ENCODE measurements at regions not wholly inside any gene's neighbourhood (a gene's known extent, or its start where the extent isn't known, plus 50 kb on each side); places are given as distances from the start of the nearest gene placed in this dataset.

DNA sequence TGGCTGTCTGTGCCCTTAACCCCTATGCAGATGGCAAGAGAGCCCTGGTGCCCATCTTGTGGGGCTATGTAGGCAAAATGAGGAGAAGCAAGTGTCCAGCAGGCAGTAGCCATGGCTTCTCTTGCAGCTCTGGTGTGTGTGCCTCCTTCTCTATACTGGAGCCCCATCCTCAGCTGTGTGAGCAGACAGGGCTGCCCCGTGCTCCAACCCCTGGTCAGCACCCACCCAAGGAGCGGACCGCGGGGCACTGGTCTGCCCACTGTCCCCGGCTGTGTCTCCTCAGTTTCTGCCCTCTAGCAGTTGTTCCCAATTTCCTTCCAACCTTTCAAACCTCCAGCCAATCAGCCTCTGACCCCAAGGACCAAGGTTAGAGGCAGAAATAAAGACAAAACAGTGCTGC, 134.9 kb upstream of the GLI2 start:
- no peak for DNase-seq (ENCODE audit: low spot score)

GRCh38 chr2:120601566-120601965, 134.1 kb upstream of the GLI2 start:
- DNase-seq (ENCODE audit: low spot score) (no peak), ATAC-seq (no peak)
- intact Hi-C loops (cut with DNase I) = no loop called here

More for the DNA sequence above, 134.9 kb upstream of the GLI2 start:
- intact Hi-C loops (cut with DNase I) = no loop called here
- ATAC-seq = no peak

DNA sequence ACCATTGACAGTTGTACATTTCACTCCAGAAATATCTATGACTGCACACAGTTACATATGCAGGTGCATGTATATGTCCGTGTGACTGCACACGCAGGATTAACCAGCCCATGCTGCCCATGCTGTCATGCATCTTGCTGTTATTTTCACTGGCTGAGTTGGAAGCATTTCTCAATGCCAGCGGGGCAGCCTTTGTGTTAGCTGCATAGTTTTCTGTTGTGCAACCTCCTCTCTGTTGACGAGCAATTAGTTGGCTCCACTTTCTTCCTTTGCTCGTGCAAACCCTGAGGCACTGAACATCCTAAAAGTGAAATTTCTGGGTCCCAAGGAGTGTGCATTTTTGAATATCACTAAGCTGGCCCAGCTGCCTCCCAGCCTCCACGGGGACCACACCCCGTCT, 133.4 kb upstream of the GLI2 start:
- intact Hi-C loops (cut with DNase I) = no loop called here
- ATAC-seq = no peak
- DNase-seq (ENCODE audit: low spot score) = no peak

- DNase-seq (ENCODE audit: low spot score) (no peak), ATAC-seq (no peak)
- intact Hi-C loops (cut with DNase I) = no loop called here
Measured at GRCh38 chr2:120604767-120605166, 130.9 kb upstream of the GLI2 start.

DNA sequence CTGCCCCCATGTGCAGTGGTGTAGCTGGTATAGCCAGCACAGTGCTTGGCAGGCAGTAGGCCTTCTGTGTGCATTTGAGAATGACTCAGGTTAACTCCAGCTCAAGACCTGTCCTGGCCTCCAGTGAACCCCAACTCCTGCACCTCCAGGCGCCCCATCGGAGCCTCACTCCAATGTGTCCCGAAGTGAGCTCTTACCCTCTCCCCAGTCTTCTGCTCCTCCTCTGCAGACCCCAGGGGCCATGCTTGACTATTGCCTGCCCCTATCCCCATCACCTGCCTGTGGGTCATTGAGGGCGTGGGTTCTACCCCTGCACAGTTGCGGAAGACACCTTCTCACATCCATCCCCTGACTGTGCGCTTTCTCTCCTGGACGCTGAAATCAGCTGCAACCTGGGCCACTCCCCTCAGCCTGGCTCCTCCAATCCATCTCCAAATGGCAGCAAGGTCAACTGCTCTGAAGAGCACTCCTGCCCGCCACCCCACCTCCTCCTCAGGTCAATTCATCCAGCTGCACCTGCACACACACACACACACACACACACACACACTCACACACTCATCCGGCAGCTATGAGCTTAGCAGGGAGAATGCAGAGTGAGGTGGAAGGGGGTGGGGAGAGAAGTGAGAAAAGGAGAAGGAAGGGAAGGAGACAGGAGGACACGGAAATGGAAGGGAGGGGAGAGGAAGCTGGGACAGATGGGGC, 130.3 kb upstream of the GLI2 start:
- ATAC-seq = no peak
- intact Hi-C loops (cut with DNase I) = no loop called here
- no peak for DNase-seq (ENCODE audit: low spot score)

DNA sequence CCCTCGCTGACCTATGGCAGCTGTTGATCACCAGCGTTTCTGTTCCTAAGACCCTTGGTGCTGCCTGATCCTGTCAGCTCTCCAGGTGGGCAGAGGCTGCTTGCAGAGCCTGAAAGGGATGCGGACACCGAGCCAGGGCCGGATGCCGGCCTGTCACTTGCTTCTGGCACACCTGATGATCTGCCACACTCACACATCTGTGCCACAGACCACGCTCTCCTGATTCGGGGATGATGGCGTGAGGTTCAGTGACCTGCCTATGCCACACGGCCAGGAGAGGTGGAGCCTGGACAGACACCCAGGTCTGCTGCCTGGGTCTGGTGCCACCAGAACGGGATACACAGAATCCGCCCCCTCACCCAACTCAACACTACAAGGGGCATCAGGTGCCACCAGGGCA, 129.4 kb upstream of the GLI2 start:
- intact Hi-C loops (cut with DNase I) = no loop called here
- DNase-seq (ENCODE audit: low spot score) (no peak), ATAC-seq (no peak)

GRCh38 chr2:120606931-120607330, 128.7 kb upstream of the GLI2 start:
- ATAC-seq (no peak), DNase-seq (ENCODE audit: low spot score) (no peak)
- intact Hi-C loops (cut with DNase I) = no loop called here

DNA sequence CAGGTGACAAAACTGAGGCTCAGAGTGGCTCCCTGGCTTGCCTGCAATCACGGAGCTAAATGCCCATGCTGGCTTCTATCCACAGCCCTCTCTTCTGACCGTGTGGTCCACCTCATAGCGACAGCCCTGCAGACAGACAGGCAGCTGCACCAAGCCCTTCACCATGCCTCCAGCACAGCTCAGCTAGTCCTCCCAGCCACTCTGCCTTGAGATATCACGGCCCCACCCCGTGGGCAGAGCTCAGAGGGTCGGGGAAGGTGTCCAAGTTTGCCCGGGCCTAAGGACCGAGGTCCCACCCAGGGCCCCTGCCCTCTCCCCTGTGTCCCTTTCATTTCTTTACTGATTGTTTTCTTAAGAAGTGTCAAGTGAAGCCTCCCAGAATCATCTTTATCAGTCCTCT, 128.2 kb upstream of the GLI2 start:
- ATAC-seq (no peak), DNase-seq (ENCODE audit: low spot score) (no peak)

DNA sequence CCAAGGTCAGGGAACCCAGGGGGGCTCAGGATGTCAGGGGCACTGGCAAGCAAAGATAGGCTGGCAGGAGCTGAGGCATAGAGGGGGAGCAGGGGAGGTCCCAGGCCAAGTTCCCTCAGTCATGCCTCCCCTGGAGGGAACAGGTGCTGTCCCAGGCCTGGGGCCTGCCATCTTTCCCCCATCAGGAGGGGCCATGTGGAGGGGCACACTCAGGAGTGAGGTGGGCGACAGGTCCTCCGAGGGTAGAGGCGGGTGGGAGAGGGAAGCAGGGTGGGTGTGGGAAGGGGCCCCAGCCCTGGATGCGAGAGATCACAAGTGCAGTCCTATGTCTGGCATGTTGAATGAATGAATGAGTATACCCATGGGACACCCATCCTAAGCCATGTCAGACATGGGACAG, 127.7 kb upstream of the GLI2 start:
- no peak for DNase-seq (ENCODE audit: low spot score)
- intact Hi-C loops (cut with DNase I) = no loop called here
- ATAC-seq = no peak

More for the DNA sequence above, 128.2 kb upstream of the GLI2 start:
- intact Hi-C loops (cut with DNase I) = no loop called here

- no peak for DNase-seq (ENCODE audit: low spot score)
- ATAC-seq = no peak
- intact Hi-C loops (cut with DNase I) = no loop called here
Measured at GRCh38 chr2:120609826-120610395, 125.8 kb upstream of the GLI2 start.

GRCh38 chr2:120611016-120611415, 124.7 kb upstream of the GLI2 start:
- intact Hi-C loops (cut with DNase I) = no loop called here
- DNase-seq (ENCODE audit: low spot score) (no peak), ATAC-seq (no peak)

DNA sequence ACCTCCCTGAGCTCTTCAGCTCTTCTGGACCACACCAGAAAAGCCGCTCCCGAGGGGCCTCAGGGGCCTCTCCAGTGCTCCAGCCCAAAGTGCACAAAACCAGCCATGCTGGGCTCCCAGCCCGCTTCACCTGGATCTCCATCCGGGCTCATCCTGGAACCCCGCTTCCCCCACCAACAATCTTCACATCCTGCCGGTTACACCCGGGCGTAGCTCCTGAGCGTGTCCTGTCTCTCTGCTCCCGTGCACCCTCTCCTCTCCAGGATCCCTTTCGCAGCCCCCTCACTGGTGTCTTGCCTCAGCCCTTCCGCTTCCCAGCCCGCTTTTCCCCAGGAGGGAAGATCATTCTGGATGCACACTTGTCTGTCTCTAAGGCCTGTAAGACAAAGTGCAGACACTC, 123.7 kb upstream of the GLI2 start:
- DNase-seq (ENCODE audit: low spot score) (no peak), ATAC-seq (no peak)
- intact Hi-C loops (cut with DNase I) = no loop called here

GRCh38 chr2:120612471-120612870, 123.2 kb upstream of the GLI2 start:
- intact Hi-C loops (cut with DNase I) = no loop called here
- no peak for DNase-seq (ENCODE audit: low spot score)

GRCh38 chr2:120612931-120613330, 122.7 kb upstream of the GLI2 start:
- intact Hi-C loops (cut with DNase I) = no loop called here
- no peak for ATAC-seq
- DNase-seq (ENCODE audit: low spot score) = no peak

More at GRCh38 chr2:120612471-120612870, 123.2 kb upstream of the GLI2 start:
- no peak for ATAC-seq

DNA sequence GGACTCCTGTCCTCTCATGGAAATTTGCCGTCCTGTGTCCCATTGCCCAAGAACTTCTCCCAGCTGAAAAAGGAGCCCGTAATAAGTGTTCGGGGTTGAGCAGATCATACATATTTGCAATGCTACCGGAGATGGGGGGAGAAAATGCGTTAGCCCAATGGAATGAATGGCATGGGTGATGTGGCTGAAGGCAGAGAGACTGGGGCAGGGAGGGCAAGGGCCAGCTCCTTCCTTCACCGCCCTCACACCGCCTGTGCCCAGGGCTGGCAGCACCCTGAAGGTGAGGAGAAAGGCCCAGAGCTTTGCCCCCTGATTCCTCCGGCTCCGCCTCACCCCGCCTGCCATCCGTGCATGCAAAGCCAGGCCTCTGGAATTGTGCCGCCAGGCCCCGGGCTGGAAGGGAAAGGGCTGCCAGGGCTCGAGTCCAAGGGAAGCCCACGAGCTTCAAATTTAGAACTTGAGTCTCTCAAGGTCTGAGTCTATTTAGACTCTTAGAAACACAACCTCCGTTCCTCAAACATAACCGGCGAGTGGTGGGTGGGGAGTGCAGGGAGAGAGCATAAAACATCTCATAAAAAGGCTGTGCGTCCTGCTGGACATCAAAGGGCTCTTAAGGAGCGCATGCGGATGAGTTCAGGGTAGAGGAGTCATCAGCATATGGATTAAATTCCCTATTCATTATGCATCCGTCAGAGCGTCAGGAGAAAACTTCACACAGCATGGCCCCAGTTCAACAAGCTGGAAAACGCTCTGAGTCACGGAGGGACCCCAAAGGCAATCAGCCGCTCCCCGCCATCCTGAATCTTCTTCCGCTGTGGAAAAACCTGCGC, 121.7 kb upstream of the GLI2 start:
- intact Hi-C loops (cut with DNase I) = no loop called here
- DNase-seq (ENCODE audit: low spot score) (no peak), ATAC-seq (no peak)

DNA sequence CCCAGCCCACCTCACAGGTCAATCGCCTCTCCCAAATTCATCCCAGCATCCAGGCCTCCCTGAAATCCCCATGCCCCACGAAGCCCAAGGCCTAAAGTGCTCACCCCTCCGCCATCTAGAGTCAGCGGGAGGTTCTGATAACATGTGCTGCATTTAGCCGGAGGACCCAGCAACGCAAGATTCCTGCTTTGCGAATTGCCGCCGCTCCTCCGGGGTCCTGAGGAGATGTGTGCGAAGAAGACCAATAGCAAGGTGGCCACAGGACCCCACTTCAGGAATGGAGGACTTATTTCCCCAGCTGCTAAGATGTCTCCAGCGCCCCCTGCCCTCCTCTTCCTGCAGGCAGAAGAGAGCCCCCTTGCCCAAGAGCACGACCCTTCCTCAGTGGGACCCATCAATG, 120.8 kb upstream of the GLI2 start:
- intact Hi-C loops (cut with DNase I) = no loop called here
- DNase-seq (ENCODE audit: low spot score) = no peak
- no peak for ATAC-seq

DNA sequence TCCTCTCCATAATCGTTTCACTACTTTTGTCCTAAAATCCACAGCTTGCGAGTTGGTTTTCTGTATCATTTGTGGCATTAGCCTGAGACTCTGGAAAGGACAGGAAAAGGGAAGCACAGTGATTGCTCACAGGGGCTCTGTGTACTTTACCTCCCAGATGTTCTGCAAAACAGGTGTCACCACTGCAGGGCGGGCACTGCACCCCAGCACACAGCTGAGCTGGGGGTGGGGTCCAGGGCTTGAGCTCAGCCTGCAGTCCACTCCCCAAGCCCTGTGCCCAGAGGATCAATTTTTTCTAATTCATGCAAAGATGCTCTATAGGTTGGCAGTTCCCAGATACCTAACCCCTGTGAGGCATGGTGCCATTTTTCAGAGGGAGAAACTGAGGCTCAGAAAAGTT, 119.4 kb upstream of the GLI2 start:
- no peak for DNase-seq (ENCODE audit: low spot score)
- intact Hi-C loops (cut with DNase I) = no loop called here
- ATAC-seq = no peak

DNA sequence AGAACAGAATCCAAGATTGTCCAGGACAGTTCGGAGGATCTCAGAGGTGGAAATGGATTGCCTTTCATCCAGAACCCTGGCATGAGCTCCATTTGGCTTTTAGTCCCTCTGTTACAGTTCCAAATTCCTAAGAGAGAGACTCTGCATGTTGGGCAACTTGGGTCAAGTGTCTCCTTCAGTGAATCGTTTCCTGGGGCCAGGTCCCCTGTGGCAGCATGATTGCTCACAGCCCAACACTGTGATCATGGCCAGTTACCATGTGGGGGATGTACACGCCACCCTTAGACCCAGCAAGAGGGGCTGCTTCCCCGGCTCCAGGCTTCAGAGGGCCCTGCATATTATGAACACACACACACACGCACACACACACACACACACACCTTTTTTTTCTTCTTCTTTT, 118.6 kb upstream of the GLI2 start:
- DNase-seq (ENCODE audit: low spot score) (no peak), ATAC-seq (peak; percentile 51)

DNA sequence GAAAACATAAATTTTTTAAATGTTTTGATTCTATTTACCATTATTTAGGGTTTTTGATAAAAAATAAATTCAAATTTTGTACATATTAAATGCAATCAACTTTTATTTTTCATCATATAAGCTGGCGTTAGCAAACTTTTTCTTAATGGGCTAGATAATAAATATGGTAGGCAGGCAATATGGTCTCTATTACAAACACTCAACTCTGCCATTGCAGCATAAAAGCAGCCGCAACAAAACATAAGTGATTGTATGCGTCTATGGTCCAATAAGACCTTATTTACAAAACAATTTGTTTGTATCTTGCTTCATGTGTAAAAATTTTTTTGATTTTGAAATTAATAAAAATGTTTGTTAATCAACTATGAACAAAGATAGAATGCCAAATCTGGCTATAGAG, 116.8 kb upstream of the GLI2 start:
- intact Hi-C loops (cut with DNase I) = no loop called here
- ATAC-seq (no peak), DNase-seq (ENCODE audit: low spot score) (no peak)

More for the DNA sequence above, 118.6 kb upstream of the GLI2 start:
- intact Hi-C loops (cut with DNase I) = no loop called here

DNA sequence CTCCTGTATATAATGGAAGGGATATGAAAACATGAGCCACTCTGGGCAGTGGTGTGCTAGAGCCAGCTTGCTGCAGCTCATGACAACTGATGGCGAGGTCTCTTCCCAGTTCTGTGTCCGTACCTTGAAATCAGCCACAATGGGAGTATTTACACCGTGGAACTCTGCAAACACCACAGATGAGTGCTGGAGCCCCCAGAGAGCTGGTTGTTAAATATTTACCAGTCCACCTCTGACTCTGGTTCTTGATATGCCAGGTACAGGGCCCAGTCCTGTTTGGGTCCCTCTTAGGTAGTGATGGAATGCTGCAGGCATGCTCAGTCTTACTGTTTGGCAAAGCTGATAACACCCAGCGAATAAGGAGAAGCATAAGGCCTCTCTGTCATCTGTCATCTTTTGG, 116.1 kb upstream of the GLI2 start:
- ATAC-seq (no peak), DNase-seq (ENCODE audit: low spot score) (no peak)
- intact Hi-C loops (cut with DNase I) = no loop called here
